NCI-H2107 treated with DMSO at 0.1 percent for 48 hours (cell line): ENCODE measurements at regions not wholly inside any gene's neighbourhood (a gene's known extent, or its start where the extent isn't known, plus 50 kb on each side); places are given as distances from the start of the nearest gene placed in this dataset.

Experiments used
- DNase-seq: peaks from one replicate; lab custom pipeline; 2025; ENCODE audit not compliant: unreplicated experiment; lab: John Stamatoyannopoulos, UW

- DNase-seq = no peak
These were observed 377.2 kb downstream of the MN1 start for GRCh38 chr22:27424319-27424718.

GRCh38 chr22:27429476-27429875, 372.1 kb downstream of the MN1 start:
- DNase-seq = no peak

GRCh38 chr22:27431081-27431480, 370.5 kb downstream of the MN1 start:
- DNase-seq = no peak

GRCh38 chr22:27431896-27432295, 369.7 kb downstream of the MN1 start:
- no peak for DNase-seq

GRCh38 chr22:27433099-27433498, 368.5 kb downstream of the MN1 start:
- no peak for DNase-seq

DNA sequence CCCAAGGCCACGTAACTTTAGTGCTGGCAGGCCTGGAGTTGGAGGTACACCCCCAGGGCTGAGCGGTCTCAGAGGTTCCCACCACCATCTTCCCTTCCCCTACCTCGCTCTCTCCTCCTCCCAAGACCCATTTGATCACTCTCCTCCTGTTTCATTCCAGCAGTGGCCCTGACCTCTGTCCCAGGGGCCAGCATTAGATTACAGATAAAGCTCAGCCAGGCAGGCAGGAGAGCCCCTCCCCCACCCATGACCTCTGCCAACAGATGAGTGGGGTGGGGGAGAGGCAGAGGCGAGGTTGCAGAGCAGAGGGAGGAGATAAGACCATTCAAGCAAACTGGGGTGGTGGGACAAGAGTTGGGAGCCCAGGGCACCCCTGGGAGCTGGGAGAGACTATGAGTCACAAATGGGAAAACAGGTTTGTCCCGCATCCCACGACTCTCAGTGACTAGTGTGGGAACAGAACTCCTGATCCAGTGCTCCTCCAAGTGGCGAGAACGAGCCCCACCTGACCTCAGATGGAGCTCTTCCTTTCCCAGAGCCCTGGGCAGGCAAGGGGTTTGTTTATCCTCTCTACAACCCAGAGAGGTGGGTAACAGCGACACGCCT, 367.9 kb downstream of the MN1 start:
- no peak for DNase-seq

- DNase-seq = no peak
These were observed 366.7 kb downstream of the MN1 start for GRCh38 chr22:27434898-27435297.

DNA sequence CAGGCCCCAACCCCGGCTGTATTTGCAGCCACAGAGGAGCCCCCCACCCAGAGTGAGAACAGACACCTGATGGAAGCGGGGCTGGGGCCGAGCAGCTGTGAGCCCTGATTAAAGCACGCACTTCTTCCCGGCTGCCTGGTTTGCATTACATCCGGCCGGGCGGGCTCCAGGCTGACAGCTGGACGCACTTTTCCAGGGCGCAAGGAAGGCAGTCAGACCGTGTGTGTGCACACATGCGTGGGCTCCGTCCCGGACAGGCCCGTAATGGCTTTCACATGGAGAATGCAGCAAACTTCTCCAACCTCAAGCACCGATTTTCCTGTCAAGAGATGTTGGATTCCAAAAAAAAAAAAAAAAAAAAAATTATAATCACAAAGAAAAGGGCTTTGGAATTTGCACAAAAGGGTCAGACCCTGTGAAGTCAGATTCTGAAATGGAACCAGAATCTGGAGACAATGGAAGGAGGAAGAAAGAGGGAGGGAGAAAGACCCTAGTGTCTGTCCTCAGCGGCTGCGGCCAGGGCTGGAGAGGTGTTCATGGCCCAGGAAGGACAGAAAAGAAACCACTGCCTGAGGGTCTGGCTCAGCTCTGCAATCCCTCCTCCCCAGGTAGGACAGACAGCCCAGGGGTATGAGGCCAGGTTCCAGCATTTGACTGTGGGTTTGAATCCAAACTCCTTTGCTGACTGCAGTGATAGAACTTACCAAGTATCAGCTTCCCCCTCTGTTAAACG, 365.5 kb downstream of the MN1 start:
- no peak for DNase-seq

DNA sequence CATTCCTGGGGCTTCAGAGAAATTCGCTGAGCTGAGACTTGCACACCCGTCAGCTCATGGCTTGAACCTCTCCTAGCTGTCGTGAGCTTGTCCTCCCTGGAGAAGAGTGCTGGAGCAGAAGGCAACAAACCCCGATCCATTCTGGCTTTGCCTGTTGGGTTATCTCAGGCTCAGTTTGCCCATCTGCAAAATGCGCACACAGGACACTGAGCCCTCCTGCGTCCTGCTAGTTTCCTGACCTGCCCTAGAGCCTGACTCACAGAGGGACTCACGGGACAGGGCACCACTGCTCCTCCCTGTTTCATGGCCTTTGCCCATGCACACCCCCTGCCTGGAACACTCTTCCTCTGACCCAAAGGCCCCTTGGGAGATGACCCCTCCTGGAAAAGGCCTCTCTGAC, 365.0 kb downstream of the MN1 start:
- no peak for DNase-seq

DNA sequence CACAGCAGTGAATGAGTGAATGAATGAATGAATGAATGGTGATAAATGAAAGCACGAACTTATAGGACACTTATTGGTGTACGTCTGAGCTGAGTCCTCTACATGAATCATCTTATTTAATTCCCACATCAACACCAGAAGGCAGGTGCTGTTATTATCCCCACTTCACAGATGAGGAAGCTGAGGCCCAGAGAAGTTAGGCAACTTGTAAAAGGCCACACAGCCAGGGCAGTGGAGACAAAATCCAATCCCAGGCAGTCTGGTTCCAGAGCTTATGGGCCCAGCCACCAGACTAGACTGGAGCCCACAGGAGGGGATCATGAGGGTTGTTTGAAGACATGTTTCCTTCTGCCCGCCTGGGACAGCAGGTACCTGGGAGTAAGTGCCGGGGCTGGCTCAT, 364.0 kb downstream of the MN1 start:
- no peak for DNase-seq

DNA sequence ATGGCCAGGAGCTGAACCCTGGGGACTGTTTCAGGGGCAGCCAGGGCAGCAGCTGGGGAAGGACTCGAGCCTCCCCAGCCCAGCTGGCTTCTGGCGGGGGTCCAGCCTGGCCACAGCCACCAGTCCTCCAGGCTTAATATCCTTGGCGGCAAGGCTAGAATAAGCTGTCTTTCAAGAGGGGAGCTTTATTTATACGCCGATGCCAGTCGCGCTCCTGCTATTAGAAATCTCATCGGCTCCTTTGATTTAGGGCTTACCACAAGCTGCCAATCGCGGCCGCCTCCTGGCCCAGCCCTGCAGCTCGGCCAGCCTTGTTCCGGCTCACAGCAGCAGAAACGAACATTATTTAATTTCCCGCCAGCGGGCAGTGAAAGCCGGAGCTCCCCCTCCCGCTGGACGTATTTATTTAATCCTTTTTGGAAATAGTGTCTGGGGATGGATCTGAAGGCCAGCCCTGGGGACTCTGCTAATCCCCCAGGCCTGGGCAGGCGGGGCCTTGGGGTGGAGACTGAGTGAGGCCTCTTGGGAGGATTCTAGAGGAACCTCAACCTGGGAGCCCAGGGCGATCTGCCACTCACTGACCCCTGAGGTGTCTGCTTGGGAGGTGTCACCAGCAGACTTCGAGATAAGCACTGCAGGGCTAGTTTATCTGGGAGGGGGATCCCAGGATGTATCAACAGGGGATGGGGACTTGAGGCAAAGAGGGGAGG, 363.1 kb downstream of the MN1 start:
- DNase-seq = no peak

DNA sequence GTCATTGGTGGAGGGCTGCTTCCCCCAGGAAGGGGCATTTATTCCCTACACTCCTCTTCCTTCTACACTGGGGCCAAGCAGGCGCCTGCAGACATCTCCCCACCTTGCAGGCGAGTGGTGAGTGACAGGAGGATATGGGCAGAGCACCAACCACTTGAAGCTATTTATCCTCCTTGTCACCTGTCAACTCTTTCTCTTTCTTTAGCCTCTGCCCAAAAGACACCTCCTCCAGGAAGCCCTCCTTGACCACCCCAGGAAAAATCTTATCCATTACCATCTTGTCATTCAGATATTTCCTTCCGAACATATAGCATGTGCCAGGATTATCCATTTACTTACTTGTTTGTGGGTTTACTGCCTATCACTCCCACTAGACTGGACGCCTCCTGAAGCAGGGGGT, 362.4 kb downstream of the MN1 start:
- no peak for DNase-seq

DNA sequence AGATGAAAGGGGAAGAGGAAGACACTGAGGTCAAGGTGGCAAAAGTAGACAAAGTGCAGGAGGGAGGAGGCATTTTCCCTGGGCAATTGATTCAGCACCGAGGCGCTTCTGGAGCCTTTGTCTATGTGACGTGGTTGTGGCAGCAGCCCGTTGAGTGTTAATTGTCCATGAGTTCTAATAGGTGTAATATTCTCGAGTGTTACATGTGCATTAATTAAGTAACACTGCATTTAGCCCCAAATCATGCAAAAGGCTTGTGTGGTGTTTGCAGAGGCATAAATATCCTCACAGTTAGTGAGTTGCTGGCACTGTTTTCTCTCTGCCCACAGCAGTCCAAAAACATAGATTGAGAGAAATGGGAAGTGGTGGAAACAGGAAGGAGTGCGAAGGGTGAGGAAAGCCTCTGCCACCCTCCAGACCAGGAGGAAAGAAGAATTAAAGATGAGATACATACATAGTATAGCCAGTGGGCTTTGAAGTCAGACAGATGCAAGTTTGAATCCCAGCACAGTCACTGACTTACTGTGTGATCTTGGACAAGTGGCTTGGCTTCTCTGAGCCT, 361.2 kb downstream of the MN1 start:
- DNase-seq = no peak

DNA sequence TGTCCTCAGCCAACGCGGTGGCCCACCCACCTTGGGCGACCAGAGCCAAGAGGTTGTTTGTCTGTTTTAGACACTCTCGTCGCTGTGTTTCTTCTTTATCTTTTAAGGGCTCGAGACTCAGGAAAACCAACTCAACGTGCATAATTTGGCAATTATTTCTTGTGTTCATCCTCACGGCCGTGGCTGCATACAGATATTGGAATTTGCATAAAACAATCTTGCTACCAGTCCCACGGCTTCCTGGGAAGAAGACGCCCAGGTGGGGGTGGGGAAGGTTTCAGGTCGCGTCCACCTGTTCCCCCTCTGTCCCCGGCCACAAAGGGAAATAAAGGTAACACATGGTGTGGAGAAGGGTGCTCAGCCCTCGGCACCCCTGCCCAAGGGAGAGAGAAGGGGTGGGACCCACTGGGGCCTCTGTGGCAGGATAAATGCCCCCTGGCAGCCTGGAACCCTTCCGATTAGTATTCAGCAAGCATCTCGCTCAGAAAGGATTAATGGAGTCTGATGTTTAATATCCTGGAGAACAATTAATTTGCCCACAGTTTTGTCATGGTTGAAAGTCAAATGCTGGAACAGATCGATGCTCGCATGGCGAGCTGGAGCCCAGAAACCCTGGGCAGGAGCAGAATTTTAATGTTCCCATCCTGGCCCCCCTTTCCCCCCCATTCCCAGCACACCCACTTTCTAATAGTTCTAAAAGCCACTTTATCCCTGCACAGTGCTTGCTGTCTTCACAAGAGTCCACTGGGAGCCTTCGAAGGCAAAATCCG, 359.7 kb downstream of the MN1 start:
- no peak for DNase-seq

DNA sequence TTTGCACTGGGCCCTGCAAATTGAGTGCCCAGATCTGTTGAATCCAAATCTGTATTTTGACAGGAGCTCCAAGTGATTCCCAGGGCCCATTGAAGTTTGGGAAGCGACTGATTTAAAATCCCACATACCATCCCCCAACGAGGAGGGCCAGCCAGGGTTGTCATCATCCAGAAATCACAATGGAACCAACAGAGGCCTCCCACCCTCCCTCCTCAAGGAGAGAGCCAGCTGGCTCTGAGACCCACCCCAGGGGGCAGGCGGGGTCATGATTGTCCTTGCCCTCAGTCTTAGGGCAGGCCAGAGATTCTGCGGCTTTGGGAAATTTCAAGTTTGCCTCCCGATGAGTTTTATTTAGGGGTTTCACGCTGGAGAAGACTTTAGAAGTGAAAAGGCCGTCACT, 358.2 kb downstream of the MN1 start:
- DNase-seq = no peak

DNA sequence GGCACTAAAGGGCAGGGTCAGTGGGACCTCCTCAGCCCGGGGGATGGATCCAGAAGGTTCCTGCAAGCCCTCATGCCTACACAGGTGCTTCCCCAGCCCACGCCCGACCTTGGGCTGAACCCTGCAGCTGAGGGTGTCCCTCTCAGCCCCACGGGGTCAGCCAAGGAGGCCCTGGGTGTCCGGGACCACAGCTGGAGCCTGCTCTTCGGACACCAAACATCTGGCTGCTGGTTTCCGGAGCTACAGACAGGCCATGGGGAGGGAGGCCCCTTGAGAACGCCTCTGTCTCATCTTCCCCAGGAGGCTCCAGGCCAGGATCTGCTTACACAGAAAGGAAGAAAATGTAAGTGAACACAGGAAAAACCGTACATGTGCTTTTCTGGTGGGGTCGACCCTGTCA, 355.7 kb downstream of the MN1 start:
- DNase-seq = no peak

GRCh38 chr22:27447289-27447688, 354.3 kb downstream of the MN1 start:
- DNase-seq = no peak

DNA sequence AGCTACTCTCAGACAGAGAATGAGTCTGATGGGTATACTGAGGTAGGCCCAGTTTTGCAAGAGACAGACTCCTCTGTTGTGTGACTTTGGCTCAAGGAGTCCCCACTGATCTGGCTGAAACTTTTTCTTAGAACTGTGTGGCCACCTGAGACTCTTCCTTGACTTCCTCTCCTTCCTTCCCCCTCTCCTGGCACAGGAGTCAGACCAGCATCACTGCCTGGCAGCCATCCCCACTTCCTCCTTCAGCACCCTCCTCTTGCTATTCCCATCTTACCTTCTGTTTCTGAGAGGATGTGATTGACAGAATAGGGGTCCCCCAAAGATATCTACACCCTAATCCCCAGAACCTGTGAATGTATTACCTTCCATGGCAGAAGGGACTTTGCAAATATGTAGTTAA, 351.1 kb downstream of the MN1 start:
- no peak for DNase-seq

DNA sequence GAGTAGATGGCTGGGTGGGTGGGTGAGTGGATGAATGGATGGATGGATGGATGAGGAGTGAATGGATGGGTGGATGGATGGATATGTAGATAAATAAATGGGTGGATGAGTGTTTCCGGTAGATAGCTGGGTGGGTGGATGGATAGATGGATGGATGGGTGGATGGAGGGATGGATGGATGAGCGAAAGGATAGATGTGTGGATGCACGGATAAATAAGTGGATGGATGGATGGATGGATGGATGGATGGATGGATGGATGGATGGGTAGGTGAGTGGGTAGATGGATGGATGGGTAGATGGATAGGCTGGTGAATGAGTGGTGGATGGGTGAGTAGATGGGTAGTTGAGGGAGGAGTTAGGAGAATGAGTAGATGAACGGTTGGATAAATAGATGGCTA, 349.3 kb downstream of the MN1 start:
- DNase-seq = no peak

- DNase-seq = no peak
These were observed 348.6 kb downstream of the MN1 start for GRCh38 chr22:27452922-27453321.

DNA sequence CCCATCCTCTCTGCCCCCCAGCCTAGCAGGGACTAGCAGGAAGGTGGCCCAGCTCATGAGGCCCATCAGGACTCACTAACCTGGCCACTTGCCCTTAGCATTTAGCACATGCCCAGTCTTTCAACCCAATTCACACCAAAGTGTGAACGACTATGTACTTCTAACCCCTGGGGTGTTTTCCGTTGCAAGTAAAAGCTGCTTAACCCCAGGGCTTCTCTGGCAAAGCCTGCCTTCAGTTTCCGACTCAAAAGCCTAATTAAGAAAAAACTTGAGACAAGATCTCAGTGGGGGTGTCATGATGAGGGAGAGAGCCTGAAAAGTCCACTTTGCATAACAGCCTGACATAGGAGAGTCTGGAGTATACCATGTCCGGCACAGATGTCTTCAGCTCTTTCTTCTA, 347.8 kb downstream of the MN1 start:
- DNase-seq = no peak
